H1 (cell line): ENCODE measurements at regions not wholly inside any gene's neighbourhood (a gene's known extent, or its start where the extent isn't known, plus 50 kb on each side); places are given as distances from the start of the nearest gene placed in this dataset.

Source experiments
- CBX5 ChIP-seq: fragments of 300-800, 300-1000 bp; sonication (generic); IDR thresholded peaks from 2 replicates; pipeline ENCODE4 v1.7.1; 2016; ENCODE audit warnings: antibody characterized with exemption, low read length, low read depth
- RNF2 ChIP-seq: fragments of 200-900, 300-1000 bp; sonication (generic); IDR thresholded peaks from 2 replicates; pipeline ENCODE4 v1.7.1; 2016; ENCODE audit warnings: borderline replicate concordance, low read depth, mild to moderate bottlenecking, antibody characterized with exemption, low read length; ENCODE audit not compliant: poor library complexity, severe bottlenecking; ENCODE audit errors: missing control alignments
- SP1 ChIP-seq: IDR thresholded peaks from 2 replicates; pipeline ENCODE4 v1.6.1; 2011; ENCODE audit warnings: low read depth, low read length

DNA sequence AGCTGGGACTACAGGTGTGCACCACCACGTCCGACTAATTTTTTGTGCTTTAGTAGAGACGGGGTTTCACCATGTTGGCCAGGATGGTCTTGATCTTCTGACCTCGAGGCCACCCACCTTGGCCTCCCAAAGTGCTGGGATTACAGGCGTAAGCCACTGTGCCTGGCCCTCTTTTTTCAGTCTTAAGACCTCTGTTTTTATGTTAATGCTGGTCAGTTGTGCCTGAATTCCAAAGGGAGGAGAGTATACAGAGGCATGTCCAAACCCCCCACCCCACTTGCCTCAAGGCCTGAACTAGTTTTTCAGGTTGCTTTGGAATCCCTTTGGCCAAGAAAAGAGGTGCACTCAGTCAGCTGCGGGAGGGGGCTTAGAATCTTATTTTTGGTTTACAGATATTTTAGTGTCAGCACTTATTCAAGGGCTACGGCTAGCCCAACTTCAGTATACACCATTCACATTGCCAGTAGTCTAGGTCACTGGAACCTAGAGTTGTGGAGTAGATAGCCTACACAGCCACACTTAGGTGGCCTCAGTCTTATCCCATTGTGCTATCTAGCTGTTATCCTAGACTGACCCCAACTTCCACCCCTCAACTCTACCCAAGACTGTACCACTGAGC lies 128.0 kb upstream of the TPM1 start (continued):
- TF ChIP-seq RNF2 (no peak), SP1 (peak; percentile 79), CBX5 (no peak)
